H9 (cell line): ENCODE measurements at regions not wholly inside any gene's neighbourhood (a gene's known extent, or its start where the extent isn't known, plus 50 kb on each side); places are given as distances from the start of the nearest gene placed in this dataset.
A peak's percentile ranks its signal among the peaks of the same experiment; 100 is the strongest.

Source experiments
- DNase-seq: peaks from one replicate; pipeline ENCODE4 v3.0.0-alpha.2; 2017
- H2AFZ ChIP-seq: one replicate; pipeline ENCODE4 v1.6.1; 2013; ENCODE audit warnings: mild to moderate bottlenecking, low read length, control low read depth, moderate library complexity
- H2AK5ac ChIP-seq: 2 replicates; pipeline ENCODE4 v1.6.1; 2013; ENCODE audit warnings: low read length, control low read depth, mixed read lengths; ENCODE audit not compliant: insufficient read length
- H2BK120ac ChIP-seq: one replicate; pipeline ENCODE4 v1.6.1; 2013; ENCODE audit warnings: low read depth, mild to moderate bottlenecking, low read length, control low read depth, inconsistent platforms; ENCODE audit not compliant: poor library complexity, severe bottlenecking
- H2BK12ac ChIP-seq: 2 replicates; pipeline ENCODE4 v1.6.1; 2013; ENCODE audit warnings: low read length, control low read depth, mixed read lengths, low read depth; ENCODE audit not compliant: insufficient read length
- H2BK15ac ChIP-seq: 2 replicates; pipeline ENCODE4 v1.6.1; 2013; ENCODE audit warnings: low read depth, low read length, control low read depth
- H2BK20ac ChIP-seq: one replicate; pipeline ENCODE4 v1.6.1; 2013; ENCODE audit warnings: low read depth, mild to moderate bottlenecking, low read length, control low read depth, inconsistent platforms; ENCODE audit not compliant: poor library complexity, severe bottlenecking
- H2BK5ac ChIP-seq: 2 replicates; pipeline ENCODE4 v1.6.1; 2013; ENCODE audit warnings: low read length, control low read depth, mixed read lengths; ENCODE audit not compliant: insufficient read length
- H3K14ac ChIP-seq: 2 replicates; pipeline ENCODE4 v1.6.1; 2013; ENCODE audit warnings: low read length, control low read depth; ENCODE audit not compliant: insufficient read depth
- H3K18ac ChIP-seq: 2 replicates; pipeline ENCODE4 v1.6.1; 2013; ENCODE audit warnings: low read depth, mild to moderate bottlenecking, mixed read lengths, low read length, control low read depth; ENCODE audit not compliant: insufficient read length
- H3K23ac ChIP-seq: 2 replicates; pipeline ENCODE4 v1.6.1; 2013; ENCODE audit warnings: low read length, control low read depth, mixed read lengths, low read depth; ENCODE audit not compliant: insufficient read length
- H3K23me2 ChIP-seq: 2 replicates; pipeline ENCODE4 v1.6.1; 2013; ENCODE audit warnings: low read depth, mild to moderate bottlenecking, mixed read lengths, low read length, control low read depth; ENCODE audit not compliant: insufficient read length, poor library complexity, severe bottlenecking
- H3K27ac ChIP-seq: 2 replicates; pipeline ENCODE4 v1.5.1; 2013; ENCODE audit warnings: low read length, control low read depth, mixed read lengths, low read depth; ENCODE audit not compliant: insufficient read length
- H3K27me3 ChIP-seq: 2 replicates; pipeline ENCODE4 v1.6.1; 2013; ENCODE audit warnings: low read length, control low read depth, inconsistent platforms; ENCODE audit not compliant: insufficient read depth
- H3K4ac ChIP-seq: 2 replicates; pipeline ENCODE4 v1.6.1; 2013; ENCODE audit warnings: low read depth, mild to moderate bottlenecking, control low read depth, inconsistent platforms, low read length, moderate library complexity
- H3K4me1 ChIP-seq: 2 replicates; pipeline ENCODE4 v1.6.1; 2013; ENCODE audit warnings: low read length, control low read depth, inconsistent platforms; ENCODE audit not compliant: insufficient read depth
- H3K4me2 ChIP-seq: 2 replicates; pipeline ENCODE4 v1.6.1; 2013; ENCODE audit warnings: low read length, control low read depth, mixed read lengths; ENCODE audit not compliant: insufficient read length, insufficient read depth
- H3K56ac ChIP-seq: 2 replicates; pipeline ENCODE4 v1.6.1; 2013; ENCODE audit warnings: low read depth, mild to moderate bottlenecking, mixed read lengths, low read length, control low read depth; ENCODE audit not compliant: insufficient read length
- H3K79me1 ChIP-seq: 2 replicates; pipeline ENCODE4 v1.6.1; 2013; ENCODE audit warnings: low read depth, mild to moderate bottlenecking, moderate library complexity, low read length, control low read depth, inconsistent platforms; ENCODE audit not compliant: insufficient read depth, poor library complexity, severe bottlenecking
- H3K79me2 ChIP-seq: 2 replicates; pipeline ENCODE4 v1.6.1; 2013; ENCODE audit warnings: low read length, control low read depth, inconsistent platforms; ENCODE audit not compliant: insufficient read depth
- H3K9ac ChIP-seq: 2 replicates; pipeline ENCODE4 v1.6.1; 2013; ENCODE audit warnings: low read length, control low read depth, mixed read lengths; ENCODE audit not compliant: insufficient read length; ENCODE audit errors: extremely low read depth
- H3K9me3 ChIP-seq: one replicate; pipeline ENCODE4 v1.6.1; 2013; ENCODE audit warnings: low read depth, low read length, inconsistent platforms; ENCODE audit not compliant: control insufficient read depth
- H3T11ph ChIP-seq: one replicate; pipeline ENCODE4 v1.6.1; 2013; ENCODE audit warnings: mild to moderate bottlenecking, low read length, control low read depth, inconsistent platforms
- H4K20me1 ChIP-seq: one replicate; pipeline ENCODE4 v1.6.1; 2013; ENCODE audit not compliant: control insufficient read depth, insufficient read length, insufficient read depth
- H4K5ac ChIP-seq: 2 replicates; pipeline ENCODE4 v1.6.1; 2013; ENCODE audit warnings: low read depth, mild to moderate bottlenecking, mixed read lengths, low read length, control low read depth; ENCODE audit not compliant: insufficient read length
- H4K8ac ChIP-seq: replicated peaks from 2 replicates; pipeline ENCODE4 v1.6.1; 2013; ENCODE audit warnings: low read length, control low read depth, mixed read lengths, low read depth; ENCODE audit not compliant: insufficient read length
- H4K91ac ChIP-seq: 2 replicates; pipeline ENCODE4 v1.6.1; 2013; ENCODE audit warnings: low read depth, mild to moderate bottlenecking, moderate library complexity, mixed read lengths, low read length, control low read depth; ENCODE audit not compliant: insufficient read length
- H3K27ac Mint-ChIP-seq, 3 experiments: 2 replicates in 2 of 3; 3 replicates in 1 of 3; pipeline ENCODE4 v1.8.0; 2020 to 2021; ENCODE audit warnings: mixed read lengths in 3 of 3, mild to moderate bottlenecking in 1 of 3, moderate library complexity in 1 of 3
- H3K27me3 Mint-ChIP-seq: 2 replicates; pipeline ENCODE4 v1.8.0; 2021; ENCODE audit warnings: low read depth, mild to moderate bottlenecking, moderate library complexity, mixed read lengths
- H3K36me3 Mint-ChIP-seq, 3 experiments: 2 replicates in 2 of 3; 3 replicates in 1 of 3; pipeline ENCODE4 v1.8.0; 2020 to 2021; ENCODE audit warnings: low read depth in 3 of 3, mixed read lengths in 3 of 3; ENCODE audit not compliant: insufficient read depth in 1 of 3
- H3K4me1 Mint-ChIP-seq, 2 experiments: 2 replicates each; pipeline ENCODE4 v1.8.0; 2020; ENCODE audit warnings: mixed read lengths in 2 of 2
- H3K4me3 Mint-ChIP-seq, 2 experiments: 2 replicates in 1 of 2; 3 replicates in 1 of 2; pipeline ENCODE4 v1.8.0; 2020 to 2021; ENCODE audit warnings: mild to moderate bottlenecking in 2 of 2, mixed read lengths in 2 of 2, moderate library complexity in 1 of 2
- H3K9me3 Mint-ChIP-seq, 2 experiments: 2 replicates in 1 of 2; 3 replicates in 1 of 2; pipeline ENCODE4 v1.8.0; 2020; ENCODE audit warnings: mild to moderate bottlenecking in 2 of 2, mixed read lengths in 2 of 2, moderate library complexity in 1 of 2
- CTCF ChIP-seq: fragments of 200-600 bp; sonication (generic); conservative IDR thresholded peaks from 3 replicates; pipeline ENCODE4 v1.8.0; 2021; ENCODE audit warnings: antibody characterized with exemption, mild to moderate bottlenecking
- WGBS: extraction: QIAGEN DNeasy Blood & Tissue Kit; methylation state at CpG from one replicate; pipeline ENCODE4 v1.1.7; 2013; ENCODE audit warnings: missing lambda C conversion rate, low lambda C conversion rate, mixed read lengths; ENCODE audit not compliant: insufficient read length; ENCODE audit errors: extremely low coverage; 5-methylcytosine and 5-hydroxymethylcytosine counted together

GRCh38 chr13:81762449-81762848, 1421.5 kb upstream of the SPRY2 start:
- Histone ChIP-seq H3K23me2 (no peaks in the 10 kb centered on the region), H3K4ac (no peak overlapping the region), H4K5ac (no peak overlapping the region), H3K23ac (no peak overlapping the region), H3K14ac (no peak overlapping the region), H4K8ac (no peak overlapping the region), H4K20me1 (no peaks in the 10 kb centered on the region), H2BK12ac (no peak overlapping the region), H3K56ac (no peak overlapping the region), H3K4me2 (no peak overlapping the region), H3K27ac (no peak overlapping the region), H3K18ac (no peak overlapping the region), H3K9me3 (peaks cover 5% of the 10 kb centered on the region), H3K27me3 (no peaks in the 10 kb centered on the region), H3K79me1 (no peaks in the 10 kb centered on the region), H3K9ac (no peak overlapping the region), H3K79me2 (no peaks in the 10 kb centered on the region), H2BK15ac (no peak overlapping the region), H2AFZ (no peak overlapping the region), H3T11ph (no peak overlapping the region), H2BK20ac (no peak overlapping the region), H4K91ac (no peak overlapping the region), H2BK120ac (no peak overlapping the region), H3K4me1 (no peaks in the 10 kb centered on the region), H2BK5ac (no peak overlapping the region), H2AK5ac (no peak overlapping the region)
- Mint-ChIP-seq H3K4me1 (no peaks in the 10 kb centered on the region), H3K27me3 (no peaks in the 10 kb centered on the region), H3K27ac (peak overlapping the region in 1 of 3 experiments; percentile 18; a peak in 1 of 7 replicates), H3K36me3 (peaks cover 6 to 19% (median 17%) of the 10 kb centered on the region in 3 experiments), H3K9me3 (peaks cover 16 to 17% of the 10 kb centered on the region in 2 experiments), H3K4me3 (no peak overlapping the region)
- TF ChIP-seq CTCF = peak; percentile 39; the same call in 2 of the 3 replicates
- WGBS = no CpG with 5 or more reads among the region's 1 CpG
- no peak for DNase-seq
